Panc1 (cell line): ENCODE measurements at regions not wholly inside any gene's neighbourhood (a gene's known extent, or its start where the extent isn't known, plus 50 kb on each side); places are given as distances from the start of the nearest gene placed in this dataset.

Experiments used
- ATAC-seq: fragments of 200-7000 bp; cut with Tn5 transposase; 2 replicates; pipeline ENCODE4 v1.9.1; 2020; ENCODE audit warnings: mild to moderate bottlenecking, moderate library complexity
- BruUV-seq: library from RNA; stranded (reverse); fragments of 400-500 nt; replicated peaks from 2 replicates; lab custom pipeline; 2021; lab: Mats Ljungman, UMichigan
- CTCF ChIA-PET: fragments of 300-600 bp; sonication (Branson Sonifier 250); formaldehyde crosslinking; loops from one replicate; lab custom pipeline; 2022; ENCODE audit warnings: antibody characterized with exemption; lab: Charles Lee
- POLR2A ChIA-PET: fragments of 300-600 bp; sonication (Branson Sonifier 250); formaldehyde crosslinking; loops from one replicate; lab custom pipeline; 2022; ENCODE audit warnings: antibody characterized with exemption; lab: Charles Lee
- DNase-seq: peaks from one replicate; pipeline ENCODE4 v3.0.0-alpha.2; 2010; ENCODE audit warnings: low read depth, low spot score
- H3K27ac ChIP-seq: 2 replicates; pipeline ENCODE4 v1.5.1; 2011; ENCODE audit warnings: mild to moderate bottlenecking, low read length, inconsistent platforms
- H3K27me3 ChIP-seq: fragments of 200-500 bp; sonication (Bioruptor generic); 2 replicates; pipeline ENCODE4 v1.6.0; 2014; ENCODE audit warnings: low read length, inconsistent platforms; ENCODE audit not compliant: control insufficient read depth, insufficient read depth
- H3K36me3 ChIP-seq: fragments of 200-500 bp; sonication (Bioruptor generic); 2 replicates; pipeline ENCODE4 v1.5.1; 2014; ENCODE audit warnings: inconsistent platforms, mild to moderate bottlenecking, low read length, moderate library complexity; ENCODE audit not compliant: control insufficient read depth, insufficient read depth
- H3K4me1 ChIP-seq: 2 replicates; pipeline ENCODE4 v1.5.1; 2011; ENCODE audit warnings: inconsistent platforms, mild to moderate bottlenecking, low read length, moderate library complexity; ENCODE audit not compliant: control insufficient read depth, insufficient read depth
- H3K4me3 ChIP-seq, 2 experiments: 2 replicates each; pipeline ENCODE4 v1.5.1; 2011 to 2012; ENCODE audit warnings: low read depth in 2 of 2, low read length in 2 of 2, mild to moderate bottlenecking in 2 of 2, inconsistent platforms in 1 of 2, moderate library complexity in 1 of 2
- H3K9me3 ChIP-seq: fragments of 200-500 bp; sonication (Bioruptor generic); 2 replicates; pipeline ENCODE4 v1.5.1; 2014; ENCODE audit warnings: low read depth, mild to moderate bottlenecking, inconsistent platforms, low read length, moderate library complexity; ENCODE audit not compliant: control insufficient read depth, insufficient read depth
- POLR2AphosphoS5 ChIP-seq: IDR thresholded peaks from 2 replicates; pipeline ENCODE4 v1.6.1; 2012; ENCODE audit warnings: mild to moderate bottlenecking, low read depth, low read length, moderate library complexity
- SIN3A ChIP-seq: IDR thresholded peaks from 2 replicates; pipeline ENCODE4 v1.6.1; 2012; ENCODE audit warnings: low read depth, mild to moderate bottlenecking, low read length, moderate library complexity, borderline replicate concordance; ENCODE audit not compliant: insufficient read depth
- TCF7L2 ChIP-seq: IDR thresholded peaks from 2 replicates; pipeline ENCODE4 v1.6.1; 2011; ENCODE audit warnings: mild to moderate bottlenecking, low read depth, low read length, inconsistent platforms
- in situ Hi-C: cut with HindIII; loops from 2 replicates; pipeline ENCODE4 v1.10.0; 2016; ENCODE audit warnings: low sequenced_read_pairs, low pct_unique_long_range_greater_than_20kb
- intact Hi-C: fragments of 100-400 bp; cut with micrococcal nuclease; formaldehyde crosslinking; loops from one replicate; pipeline ENCODE4 v1.10.0; 2022; ENCODE audit not compliant: unreplicated experiment
- TF ChIP-seq, protein P1 (sequence below): fragments of 450-650 bp; IDR thresholded peaks from 2 replicates; pipeline ENCODE4 v1.5.1; 2017; ENCODE audit warnings: mild to moderate bottlenecking
- TF ChIP-seq, protein P2 (sequence below), 2 experiments: IDR thresholded peaks; 2 replicates each; pipeline ENCODE4 v1.6.1; 2011 to 2012; ENCODE audit warnings: low read depth in 2 of 2, control low read depth in 1 of 2, low read length in 1 of 2, mild to moderate bottlenecking in 1 of 2, moderate library complexity in 1 of 2; ENCODE audit not compliant: insufficient read depth in 1 of 2

DNA sequence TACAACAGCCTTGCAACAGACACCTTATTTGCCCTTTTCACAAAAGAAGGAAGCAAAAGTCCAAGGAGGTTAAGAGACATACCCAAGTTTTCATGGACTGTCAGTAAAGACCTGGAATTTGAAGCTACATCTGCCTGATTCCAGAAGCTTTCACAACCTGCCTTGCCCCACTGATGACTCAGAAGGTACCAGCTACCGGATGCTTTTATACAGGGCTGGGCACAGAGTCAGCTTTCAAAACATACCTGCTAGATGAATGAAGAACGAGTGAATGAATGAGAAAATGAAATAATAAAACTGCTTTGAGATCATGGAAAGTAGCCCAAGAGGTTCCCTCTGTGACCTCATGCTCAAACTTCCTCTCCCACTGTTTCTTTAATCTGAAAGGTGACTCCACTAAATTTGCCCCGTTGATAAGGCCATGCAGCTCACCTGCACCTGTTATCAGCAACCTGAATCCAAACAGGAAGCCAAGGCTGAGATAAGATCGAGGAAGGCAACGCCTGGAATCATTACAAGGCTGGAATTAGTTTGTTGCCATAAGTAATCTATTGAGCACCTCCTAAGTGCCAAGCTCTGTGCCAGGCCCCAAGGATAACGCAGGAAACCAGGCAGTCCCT, 151.5 kb downstream of the WDR11 start:
- CTCF ChIA-PET: no interaction called here

DNA sequence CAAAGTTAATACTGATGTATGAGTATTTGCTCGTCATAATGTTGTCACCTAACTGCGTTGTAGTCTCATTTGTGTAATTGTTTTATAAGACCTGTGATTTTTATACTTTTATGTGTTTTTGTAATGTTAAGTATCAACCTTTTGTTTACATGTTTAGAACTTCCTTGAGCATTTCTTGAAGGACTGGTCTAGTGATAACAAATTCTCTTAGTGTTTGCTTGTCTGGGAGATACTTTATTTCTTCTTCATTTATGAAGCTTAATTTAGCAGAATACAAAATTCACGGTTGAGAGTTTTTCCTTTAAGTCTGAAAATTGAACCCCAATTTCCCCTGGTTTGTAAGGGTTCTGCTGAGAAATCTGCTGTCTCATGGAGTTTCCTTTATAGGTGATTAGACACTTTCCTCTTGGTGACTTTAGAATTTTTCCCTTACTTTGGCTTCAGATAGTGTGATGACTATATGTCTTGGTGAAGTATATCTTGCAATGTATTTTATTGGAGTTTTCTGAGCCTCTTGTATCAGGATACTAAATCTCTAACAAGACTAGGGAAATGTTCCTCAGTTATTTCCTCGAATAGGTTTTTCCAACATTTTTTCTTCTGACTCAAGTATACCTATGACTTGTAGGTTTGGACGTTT, 154.9 kb downstream of the WDR11 start:
- TF ChIP-seq, protein P1, sequence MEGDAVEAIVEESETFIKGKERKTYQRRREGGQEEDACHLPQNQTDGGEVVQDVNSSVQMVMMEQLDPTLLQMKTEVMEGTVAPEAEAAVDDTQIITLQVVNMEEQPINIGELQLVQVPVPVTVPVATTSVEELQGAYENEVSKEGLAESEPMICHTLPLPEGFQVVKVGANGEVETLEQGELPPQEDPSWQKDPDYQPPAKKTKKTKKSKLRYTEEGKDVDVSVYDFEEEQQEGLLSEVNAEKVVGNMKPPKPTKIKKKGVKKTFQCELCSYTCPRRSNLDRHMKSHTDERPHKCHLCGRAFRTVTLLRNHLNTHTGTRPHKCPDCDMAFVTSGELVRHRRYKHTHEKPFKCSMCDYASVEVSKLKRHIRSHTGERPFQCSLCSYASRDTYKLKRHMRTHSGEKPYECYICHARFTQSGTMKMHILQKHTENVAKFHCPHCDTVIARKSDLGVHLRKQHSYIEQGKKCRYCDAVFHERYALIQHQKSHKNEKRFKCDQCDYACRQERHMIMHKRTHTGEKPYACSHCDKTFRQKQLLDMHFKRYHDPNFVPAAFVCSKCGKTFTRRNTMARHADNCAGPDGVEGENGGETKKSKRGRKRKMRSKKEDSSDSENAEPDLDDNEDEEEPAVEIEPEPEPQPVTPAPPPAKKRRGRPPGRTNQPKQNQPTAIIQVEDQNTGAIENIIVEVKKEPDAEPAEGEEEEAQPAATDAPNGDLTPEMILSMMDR: no peak
- TF ChIP-seq, protein P2, sequence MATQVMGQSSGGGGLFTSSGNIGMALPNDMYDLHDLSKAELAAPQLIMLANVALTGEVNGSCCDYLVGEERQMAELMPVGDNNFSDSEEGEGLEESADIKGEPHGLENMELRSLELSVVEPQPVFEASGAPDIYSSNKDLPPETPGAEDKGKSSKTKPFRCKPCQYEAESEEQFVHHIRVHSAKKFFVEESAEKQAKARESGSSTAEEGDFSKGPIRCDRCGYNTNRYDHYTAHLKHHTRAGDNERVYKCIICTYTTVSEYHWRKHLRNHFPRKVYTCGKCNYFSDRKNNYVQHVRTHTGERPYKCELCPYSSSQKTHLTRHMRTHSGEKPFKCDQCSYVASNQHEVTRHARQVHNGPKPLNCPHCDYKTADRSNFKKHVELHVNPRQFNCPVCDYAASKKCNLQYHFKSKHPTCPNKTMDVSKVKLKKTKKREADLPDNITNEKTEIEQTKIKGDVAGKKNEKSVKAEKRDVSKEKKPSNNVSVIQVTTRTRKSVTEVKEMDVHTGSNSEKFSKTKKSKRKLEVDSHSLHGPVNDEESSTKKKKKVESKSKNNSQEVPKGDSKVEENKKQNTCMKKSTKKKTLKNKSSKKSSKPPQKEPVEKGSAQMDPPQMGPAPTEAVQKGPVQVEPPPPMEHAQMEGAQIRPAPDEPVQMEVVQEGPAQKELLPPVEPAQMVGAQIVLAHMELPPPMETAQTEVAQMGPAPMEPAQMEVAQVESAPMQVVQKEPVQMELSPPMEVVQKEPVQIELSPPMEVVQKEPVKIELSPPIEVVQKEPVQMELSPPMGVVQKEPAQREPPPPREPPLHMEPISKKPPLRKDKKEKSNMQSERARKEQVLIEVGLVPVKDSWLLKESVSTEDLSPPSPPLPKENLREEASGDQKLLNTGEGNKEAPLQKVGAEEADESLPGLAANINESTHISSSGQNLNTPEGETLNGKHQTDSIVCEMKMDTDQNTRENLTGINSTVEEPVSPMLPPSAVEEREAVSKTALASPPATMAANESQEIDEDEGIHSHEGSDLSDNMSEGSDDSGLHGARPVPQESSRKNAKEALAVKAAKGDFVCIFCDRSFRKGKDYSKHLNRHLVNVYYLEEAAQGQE (IDR thresholded peaks at IDR 0.05; ENCODE audit: insufficient read depth in 1 of 2, low read depth in 2 of 2, low read length in 1 of 2): no peak
- TF ChIP-seq POLR2AphosphoS5 (no peak), SIN3A (no peak), TCF7L2 (no peak)
- DNase-seq: no peak
- POLR2A ChIA-PET: no interaction called here

More for the DNA sequence above, 151.5 kb downstream of the WDR11 start:
- peaks cover 22% of the 10 kb centered on the region; the same call in 1 of the 2 replicates for H3K9me3 ChIP-seq
- in situ Hi-C loops (no loop called here), intact Hi-C loops (no loop called here)
- ATAC-seq (no peak), DNase-seq (no peak)
- no peaks in the 10 kb centered on the region for H3K27me3 ChIP-seq
- no peak overlapping the region for H3K27ac ChIP-seq
- BruUV-seq: no TSS peak
- POLR2A ChIA-PET: interaction anchor here (0.7 kb wide), 1 partner anchor 88 kb away, joined by 7 read pairs; no protein-coding TSS in a partner anchor
- no peak overlapping the region for H3K4me3 ChIP-seq
- no peaks in the 10 kb centered on the region for H3K4me1 ChIP-seq
- no peak for TF ChIP-seq SIN3A
- no peaks in the 10 kb centered on the region for H3K36me3 ChIP-seq

DNA sequence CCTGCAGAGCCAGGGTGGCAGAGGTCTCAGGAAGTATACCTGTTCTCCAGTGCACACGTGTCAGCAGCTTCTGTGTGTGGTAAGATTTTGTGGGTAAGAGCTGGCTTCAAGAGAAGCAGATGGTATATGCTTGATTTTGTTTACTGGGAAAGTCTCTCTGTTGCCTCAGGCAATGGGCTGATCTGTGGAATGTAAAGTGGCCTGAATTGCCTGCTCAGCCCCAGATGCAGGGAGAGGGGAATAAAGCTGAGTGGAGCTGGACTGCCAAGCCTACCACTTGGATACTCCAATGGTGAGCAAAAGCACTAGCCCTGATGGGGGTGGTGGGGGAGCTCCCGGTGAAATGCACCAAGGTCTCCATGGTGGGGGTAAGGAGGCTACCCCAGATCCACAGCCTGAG, 156.1 kb downstream of the WDR11 start:
- no peak overlapping the region for H3K4me3 ChIP-seq
- ChIA-PET POLR2A (no interaction called here), CTCF (no interaction called here)
- DNase-seq (no peak), ATAC-seq (no peak)
- H3K27ac ChIP-seq: no peak overlapping the region
- H3K9me3 ChIP-seq: peaks cover 22% of the 10 kb centered on the region; the same call in 1 of the 2 replicates
- H3K4me1 ChIP-seq: no peaks in the 10 kb centered on the region
- no peaks in the 10 kb centered on the region for H3K27me3 ChIP-seq
- no peaks in the 10 kb centered on the region for H3K36me3 ChIP-seq
- no peak for TF ChIP-seq POLR2AphosphoS5
- TF ChIP-seq, protein P2 (IDR thresholded peaks at IDR 0.05; ENCODE audit: insufficient read depth in 1 of 2, low read depth in 2 of 2, low read length in 1 of 2): no peak
- TF ChIP-seq TCF7L2: no peak
- TF ChIP-seq SIN3A: no peak
- TF ChIP-seq, protein P1: no peak
- intact Hi-C loops: no loop called here
- in situ Hi-C loops: no loop called here
- BruUV-seq: no TSS peak

More for the DNA sequence above, 154.9 kb downstream of the WDR11 start:
- Histone ChIP-seq H3K27ac (no peak overlapping the region), H3K9me3 (peaks cover 22% of the 10 kb centered on the region; the same call in 1 of the 2 replicates), H3K4me1 (no peaks in the 10 kb centered on the region), H3K36me3 (no peaks in the 10 kb centered on the region), H3K27me3 (no peaks in the 10 kb centered on the region), H3K4me3 (no peak overlapping the region)
- CTCF ChIA-PET: no interaction called here
- ATAC-seq: no peak
- in situ Hi-C loops: no loop called here
- BruUV-seq: no TSS peak
- intact Hi-C loops: no loop called here
